Endothelial cell of umbilical vein (primary cell): ENCODE measurements at regions not wholly inside any gene's neighbourhood (a gene's known extent, or its start where the extent isn't known, plus 50 kb on each side); places are given as distances from the start of the nearest gene placed in this dataset.

ENCODE experiments used
- BruUV-seq: library from RNA; stranded (reverse); fragments of 400-500 nt; replicated peaks from 2 replicates; lab custom pipeline; 2021; lab: Mats Ljungman, UMichigan
- CTCF ChIA-PET: fragments of 300-600, 350-600 bp; sonication (Branson Sonifier 250); formaldehyde crosslinking; loops from one replicate; lab custom pipeline; 2021; ENCODE audit warnings: antibody characterized with exemption, inconsistent platforms; lab: Charles Lee
- POLR2A ChIA-PET: fragments of 300-600, 350-600 bp; sonication (Branson Sonifier 250); formaldehyde crosslinking; loops from one replicate; lab custom pipeline; 2021; ENCODE audit warnings: antibody characterized with exemption, inconsistent platforms; lab: Charles Lee
- DNase-seq: peaks from one replicate; pipeline ENCODE4 v3.0.0-alpha.2; 2011; ENCODE audit warnings: low read depth, low spot score
- FAIRE-seq: peaks from 2 replicates; lab custom pipeline; 2011; peaks lifted over from hg19 to GRCh38; lab: Jason Lieb, UNC
- H2AFZ ChIP-seq: 2 replicates; pipeline ENCODE4 v1.6.0; 2012; ENCODE audit warnings: low read depth, low read length, control low read depth, inconsistent platforms
- H3K27ac ChIP-seq: 2 replicates; pipeline ENCODE4 v1.5.1; 2011; ENCODE audit warnings: low read depth, mild to moderate bottlenecking, control low read depth, low read length, moderate library complexity; ENCODE audit not compliant: insufficient read depth
- H3K27me3 ChIP-seq, 2 experiments: 2 replicates each; pipeline versions ENCODE4 v1.6.0 to v1.6.1; 2011; ENCODE audit warnings: low read length in 2 of 2, mixed read lengths in 1 of 2; ENCODE audit not compliant: control insufficient read depth in 2 of 2, insufficient read depth in 2 of 2
- H3K36me3 ChIP-seq, 2 experiments: 2 replicates in 1 of 2; 3 replicates in 1 of 2; pipeline ENCODE4 v1.5.1; 2011; ENCODE audit warnings: low read length in 2 of 2, mild to moderate bottlenecking in 1 of 2, moderate library complexity in 1 of 2; ENCODE audit not compliant: control insufficient read depth in 2 of 2, insufficient read depth in 2 of 2; ENCODE audit errors: extremely low read depth in 1 of 2
- H3K4me1 ChIP-seq: 3 replicates; pipeline ENCODE4 v1.5.1; 2011; ENCODE audit warnings: mild to moderate bottlenecking, low read length; ENCODE audit not compliant: control insufficient read depth, insufficient read depth; ENCODE audit errors: extremely low read depth
- H3K4me2 ChIP-seq: 2 replicates; pipeline ENCODE4 v1.6.1; 2011; ENCODE audit warnings: low read length, control low read depth, mixed read lengths; ENCODE audit not compliant: insufficient read depth
- H3K4me3 ChIP-seq, 3 experiments: fragments of 200-600 bp in 1 of 3; sonication (generic), shearing (Covaris generic) in 1 of 3; replicated peaks in 1 of 3; 2 replicates each; pipeline ENCODE4 v1.5.1; 2011 to 2016; ENCODE audit warnings: control low read depth in 3 of 3, low read length in 3 of 3, mild to moderate bottlenecking in 2 of 3, inconsistent platforms in 1 of 3, low read depth in 1 of 3, moderate library complexity in 1 of 3; ENCODE audit not compliant: insufficient read depth in 1 of 3
- H3K79me2 ChIP-seq: 2 replicates; pipeline ENCODE4 v1.6.0; 2012; ENCODE audit warnings: low read length, inconsistent platforms; ENCODE audit not compliant: control insufficient read depth, insufficient read depth
- H3K9ac ChIP-seq: replicated peaks from 2 replicates; pipeline ENCODE3; 2011; ENCODE audit warnings: low read length, control low read depth; ENCODE audit not compliant: insufficient read depth; ENCODE audit errors: extremely low read depth
- H3K9me1 ChIP-seq: replicated peaks from 3 replicates; pipeline ENCODE4 v1.6.0; 2011; ENCODE audit warnings: mild to moderate bottlenecking, low read length; ENCODE audit not compliant: control insufficient read depth, insufficient read depth; ENCODE audit errors: extremely low read depth
- H3K9me3 ChIP-seq: replicated peaks from 2 replicates; pipeline ENCODE4 v1.5.1; 2012; ENCODE audit warnings: low read length, inconsistent platforms; ENCODE audit not compliant: control insufficient read depth, insufficient read depth
- H4K20me1 ChIP-seq: replicated peaks from 2 replicates; pipeline ENCODE3; 2011; ENCODE audit warnings: mild to moderate bottlenecking, low read length; ENCODE audit not compliant: control insufficient read depth, insufficient read depth; ENCODE audit errors: extremely low read depth
- EZH2 ChIP-seq: IDR thresholded peaks from 2 replicates; pipeline ENCODE4 v1.6.1; 2012; ENCODE audit warnings: borderline replicate concordance, low read depth, mild to moderate bottlenecking, moderate library complexity, low read length, inconsistent platforms; ENCODE audit not compliant: severe bottlenecking
- FOS ChIP-seq: IDR thresholded peaks from 2 replicates; pipeline ENCODE4 v1.6.1; 2011; ENCODE audit warnings: mild to moderate bottlenecking, low read length, moderate library complexity, borderline replicate concordance; ENCODE audit not compliant: insufficient read depth
- GATA2 ChIP-seq: IDR thresholded peaks from 2 replicates; pipeline ENCODE4 v1.7.0; 2011; ENCODE audit warnings: low read depth, mild to moderate bottlenecking, moderate library complexity, mixed read lengths, low read length; ENCODE audit not compliant: insufficient read length, insufficient read depth
- JUN ChIP-seq: IDR thresholded peaks from 2 replicates; pipeline ENCODE4 v1.6.1; 2011; ENCODE audit warnings: borderline replicate concordance, low read depth; ENCODE audit not compliant: insufficient read length, insufficient read depth
- MYC ChIP-seq: IDR thresholded peaks from one replicate; pipeline ENCODE4 v1.6.1; 2011; ENCODE audit warnings: mild to moderate bottlenecking, low read depth, low read length
- POLR2A ChIP-seq: IDR thresholded peaks from 2 replicates; pipeline ENCODE4 v1.6.1; 2012; ENCODE audit warnings: low read depth, mild to moderate bottlenecking, control low read depth, low read length
- POLR2AphosphoS5 ChIP-seq: IDR thresholded peaks from 2 replicates; pipeline ENCODE4 v1.6.1; 2012; ENCODE audit warnings: low read depth, mild to moderate bottlenecking, control low read depth, low read length, moderate library complexity; ENCODE audit not compliant: insufficient read depth
- dilution Hi-C: fragments of 300-500 bp; cut with MboI; formaldehyde crosslinking; loops from one replicate; pipeline ENCODE4 v1.15.0; 2019; ENCODE audit warnings: low sequenced_read_pairs; ENCODE audit not compliant: extremely low pct_ligation_motif_present
- intact Hi-C: fragments of 100-400 bp; cut with micrococcal nuclease; formaldehyde crosslinking; loops from one replicate; pipeline ENCODE4 v1.10.0; 2022
- TF ChIP-seq, protein P1 (sequence below): IDR thresholded peaks from 2 replicates; pipeline ENCODE4 v1.6.1; 2011; ENCODE audit not compliant: insufficient read depth, insufficient read length
- TF ChIP-seq, protein P2 (sequence below), 2 donors: IDR thresholded peaks; 1 replicate in 1 of 2; 2 replicates in 1 of 2; pipeline ENCODE4 v1.5.1; 2011; ENCODE audit warnings: low read length in 2 of 2, mild to moderate bottlenecking in 2 of 2, moderate library complexity in 2 of 2, control low read depth in 1 of 2, inconsistent platforms in 1 of 2, low read depth in 1 of 2; ENCODE audit not compliant: insufficient read depth in 1 of 2; ENCODE audit errors: extremely low read depth in 1 of 2

DNA sequence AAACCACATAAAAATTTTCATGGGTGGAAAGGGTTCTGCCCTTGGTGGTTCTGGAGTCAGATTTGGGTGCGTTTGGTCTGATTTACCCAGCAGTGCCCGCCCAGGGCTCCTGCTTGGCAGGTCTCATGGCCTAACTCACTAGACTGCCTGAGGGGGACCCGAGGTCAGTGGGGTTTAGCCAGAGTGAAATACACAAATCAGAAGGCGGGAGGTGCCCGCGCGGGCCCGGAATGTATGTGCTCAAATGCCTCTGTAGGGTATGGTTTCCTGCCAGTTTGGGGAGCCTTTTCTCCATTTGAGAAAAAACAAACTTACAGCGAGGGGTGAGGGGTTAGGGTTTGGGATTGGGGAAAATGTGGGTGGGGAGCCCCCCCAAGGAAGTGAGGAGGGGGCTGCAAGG, 70.9 kb upstream of the POLG start:
- ChIA-PET POLR2A (no interaction called here), CTCF (no interaction called here)
- TF ChIP-seq MYC (no peak), EZH2 (no peak), JUN (no peak), POLR2AphosphoS5 (no peak)
- TF ChIP-seq, protein P1, sequence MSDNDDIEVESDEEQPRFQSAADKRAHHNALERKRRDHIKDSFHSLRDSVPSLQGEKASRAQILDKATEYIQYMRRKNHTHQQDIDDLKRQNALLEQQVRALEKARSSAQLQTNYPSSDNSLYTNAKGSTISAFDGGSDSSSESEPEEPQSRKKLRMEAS = no peak
- Histone ChIP-seq H3K9me1 (no peaks in the 10 kb centered on the region), H4K20me1 (no peaks in the 10 kb centered on the region), H2AFZ (no peak overlapping the region), H3K36me3 (no peaks in the 10 kb centered on the region), H3K4me2 (no peak overlapping the region), H3K27me3 (peaks cover 96 to 100% of the 10 kb centered on the region in 2 experiments), H3K79me2 (no peaks in the 10 kb centered on the region), H3K9ac (no peak overlapping the region), H3K9me3 (no peaks in the 10 kb centered on the region), H3K4me1 (no peaks in the 10 kb centered on the region), H3K4me3 (no peak overlapping the region), H3K27ac (no peak overlapping the region)
- BruUV-seq = no TSS peak
- no peak for DNase-seq
- FAIRE-seq = no peak
- intact Hi-C loops (no loop called here), dilution Hi-C loops (no loop called here)

DNA sequence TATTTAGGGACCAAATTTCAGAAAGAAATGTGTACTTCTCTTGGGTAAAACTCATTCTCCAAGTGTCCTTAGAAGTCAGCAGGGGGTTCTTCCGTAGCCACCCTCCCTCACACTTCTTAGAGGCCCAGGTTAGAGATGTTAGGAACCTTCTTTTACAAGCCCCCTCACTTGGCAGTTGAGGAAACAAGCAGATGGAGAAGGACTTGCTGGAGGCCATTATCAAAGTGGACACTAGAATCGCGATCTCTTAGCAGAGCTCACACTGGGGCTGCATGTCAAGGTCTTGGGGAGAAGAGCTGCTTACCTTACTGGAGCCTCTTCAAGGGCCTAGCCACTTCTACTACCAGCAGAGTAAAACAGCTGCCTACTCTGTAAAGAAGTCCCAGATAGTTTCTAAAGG, 69.4 kb upstream of the POLG start:
- FAIRE-seq = no peak
- no TSS peak for BruUV-seq
- H3K9ac ChIP-seq = no peak overlapping the region
- no peaks in the 10 kb centered on the region for H3K79me2 ChIP-seq
- ChIA-PET POLR2A (no interaction called here), CTCF (interaction anchor here (1.0 to 1.7 kb wide), 2 partner anchors 13 to 45 kb away, joined by 3 to 8 read pairs; no protein-coding TSS in a partner anchor)
- H3K4me1 ChIP-seq = no peaks in the 10 kb centered on the region
- peaks cover 90 to 98% of the 10 kb centered on the region in 2 experiments for H3K27me3 ChIP-seq
- no peak overlapping the region for H3K4me3 ChIP-seq
- H4K20me1 ChIP-seq = no peaks in the 10 kb centered on the region
- TF ChIP-seq MYC (no peak), POLR2A (no peak), JUN (no peak), FOS (no peak), POLR2AphosphoS5 (no peak), GATA2 (no peak), EZH2 (no peak)
- TF ChIP-seq, protein P1 = no peak
- TF ChIP-seq, protein P2, sequence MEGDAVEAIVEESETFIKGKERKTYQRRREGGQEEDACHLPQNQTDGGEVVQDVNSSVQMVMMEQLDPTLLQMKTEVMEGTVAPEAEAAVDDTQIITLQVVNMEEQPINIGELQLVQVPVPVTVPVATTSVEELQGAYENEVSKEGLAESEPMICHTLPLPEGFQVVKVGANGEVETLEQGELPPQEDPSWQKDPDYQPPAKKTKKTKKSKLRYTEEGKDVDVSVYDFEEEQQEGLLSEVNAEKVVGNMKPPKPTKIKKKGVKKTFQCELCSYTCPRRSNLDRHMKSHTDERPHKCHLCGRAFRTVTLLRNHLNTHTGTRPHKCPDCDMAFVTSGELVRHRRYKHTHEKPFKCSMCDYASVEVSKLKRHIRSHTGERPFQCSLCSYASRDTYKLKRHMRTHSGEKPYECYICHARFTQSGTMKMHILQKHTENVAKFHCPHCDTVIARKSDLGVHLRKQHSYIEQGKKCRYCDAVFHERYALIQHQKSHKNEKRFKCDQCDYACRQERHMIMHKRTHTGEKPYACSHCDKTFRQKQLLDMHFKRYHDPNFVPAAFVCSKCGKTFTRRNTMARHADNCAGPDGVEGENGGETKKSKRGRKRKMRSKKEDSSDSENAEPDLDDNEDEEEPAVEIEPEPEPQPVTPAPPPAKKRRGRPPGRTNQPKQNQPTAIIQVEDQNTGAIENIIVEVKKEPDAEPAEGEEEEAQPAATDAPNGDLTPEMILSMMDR (IDR thresholded peaks at IDR 0.05; ENCODE audit: extremely low read depth in 1 of 2, insufficient read depth in 1 of 2, low read depth in 1 of 2, low read length in 2 of 2) = no peak
- no peaks in the 10 kb centered on the region for H3K36me3 ChIP-seq
- no peak overlapping the region for H3K4me2 ChIP-seq
- no peaks in the 10 kb centered on the region for H3K9me3 ChIP-seq
- no peak for DNase-seq
- H3K9me1 ChIP-seq = no peaks in the 10 kb centered on the region
- dilution Hi-C loops = no loop called here
- H3K27ac ChIP-seq = no peak overlapping the region
- intact Hi-C loops = no loop called here
- H2AFZ ChIP-seq = no peak overlapping the region
